Gastroesophageal sphincter (tissue), 4 donors: ENCODE measurements at regions not wholly inside any gene's neighbourhood (a gene's known extent, or its start where the extent isn't known, plus 50 kb on each side); places are given as distances from the start of the nearest gene placed in this dataset.

Experiments used
- ATAC-seq: fragments of 150-250 bp; one replicate; pipeline ENCODE4 v1.9.1; 2016; ENCODE audit warnings: mild to moderate bottlenecking, moderate library complexity
- H3K27ac ChIP-seq, 4 donors: fragments of 200-600 bp; sonication (generic) in 3 of 4; 1 replicate in 3 of 4; 2 replicates in 1 of 4; pipeline ENCODE4 v1.5.1; 2016 to 2019
- H3K27me3 ChIP-seq: fragments of 200-600 bp; sonication (generic); one replicate; pipeline ENCODE4 v1.5.1; 2019
- H3K36me3 ChIP-seq, 2 donors: fragments of 200-600 bp; sonication (generic); one replicate each; pipeline ENCODE4 v1.5.1; 2019; ENCODE audit warnings: control low read depth in 1 of 2
- H3K4me1 ChIP-seq, 3 donors: fragments of 200-600 bp; sonication (generic); 1 replicate in 2 of 3; 2 replicates in 1 of 3; pipeline ENCODE4 v1.5.1; 2016 to 2019; ENCODE audit warnings: control low read depth in 2 of 3
- H3K4me3 ChIP-seq, 2 donors: fragments of 200-600 bp; sonication (generic); one replicate each; pipeline ENCODE4 v1.5.1; 2019; ENCODE audit warnings: mild to moderate bottlenecking in 1 of 2, moderate library complexity in 1 of 2
- H3K9me3 ChIP-seq, 3 donors: fragments of 200-600 bp; sonication (generic); one replicate each; pipeline ENCODE4 v1.5.1; 2017 to 2019; ENCODE audit warnings: control low read depth in 2 of 3
- CTCF ChIP-seq, 4 experiments: fragments of 200-600 bp in 2 of 4; fragments of 450-650 bp in 2 of 4; sonication (generic) in 1 of 4; IDR thresholded peaks; one replicate each; pipeline ENCODE4 v1.5.1; 2017 to 2019; ENCODE audit warnings: antibody characterized with exemption in 4 of 4, mild to moderate bottlenecking in 2 of 4, moderate library complexity in 2 of 4
- EP300 ChIP-seq: sonication (generic); formaldehyde crosslinking; IDR thresholded peaks from one replicate; pipeline ENCODE4 v1.6.1; 2017; ENCODE audit warnings: antibody characterized with exemption, mild to moderate bottlenecking
- POLR2A ChIP-seq, 2 donors: fragments of 450-650 bp; IDR thresholded peaks; one replicate each; pipeline ENCODE4 v1.6.1; 2017; ENCODE audit warnings: antibody characterized with exemption in 2 of 2, mild to moderate bottlenecking in 2 of 2, moderate library complexity in 1 of 2
- POLR2AphosphoS5 ChIP-seq: sonication (generic); formaldehyde crosslinking; IDR thresholded peaks from one replicate; pipeline ENCODE4 v1.6.1; 2017; ENCODE audit warnings: antibody characterized with exemption
- WGBS, 2 donors: methylation state at CpG; one replicate each; pipeline ENCODE4 v1.1.5; 2018; ENCODE audit warnings: low coverage in 1 of 2; 5-methylcytosine and 5-hydroxymethylcytosine counted together

- Histone ChIP-seq H3K27me3 (no peaks in the 10 kb centered on the region), H3K27ac (no peak overlapping the region), H3K4me1 (peaks cover 0 to 14% (median 4%) of the 10 kb centered on the region in 3 donors), H3K4me3 (no peak overlapping the region), H3K36me3 (no peaks in the 10 kb centered on the region), H3K9me3 (no peaks in the 10 kb centered on the region)
- no peak for ATAC-seq
- WGBS, 2 donors, result 90 to 93% methylated on average over 6 to 9 of the region's 9 CpGs
- TF ChIP-seq POLR2A (IDR thresholded peaks at IDR 0.05), result no peak
- no peak for TF ChIP-seq CTCF (IDR thresholded peaks at IDR 0.05)
- TF ChIP-seq EP300, result no peak
Observed at GRCh38 chr10:3355536-3355935, 183.0 kb upstream of the PITRM1 start.

GRCh38 chr10:3354174-3354900 lies 181.8 kb upstream of the PITRM1 start:
- Histone ChIP-seq H3K27me3 (no peaks in the 10 kb centered on the region), H3K4me3 (no peak overlapping the region), H3K4me1 (peaks cover 0 to 14% (median 4%) of the 10 kb centered on the region in 3 donors), H3K27ac (no peak overlapping the region), H3K36me3 (no peaks in the 10 kb centered on the region), H3K9me3 (no peaks in the 10 kb centered on the region)
- no peak for ATAC-seq
- TF ChIP-seq POLR2A (IDR thresholded peaks at IDR 0.05) (no peak), POLR2AphosphoS5 (no peak), CTCF (IDR thresholded peaks at IDR 0.05) (no peak), EP300 (no peak)
- 96% methylated on average over 3 of the region's 3 CpGs; no CpG with 5 or more reads in 1 of the 2 donors for WGBS, 2 donors

GRCh38 chr10:3353235-3353634 lies 180.7 kb upstream of the PITRM1 start:
- ATAC-seq, result no peak
- no peaks in the 10 kb centered on the region for H3K27me3 ChIP-seq
- no peak overlapping the region for H3K4me3 ChIP-seq
- peak overlapping the region in 1 of 4 donors; percentile 24 for H3K27ac ChIP-seq
- peaks cover 0 to 14% (median 4%) of the 10 kb centered on the region in 3 donors for H3K4me1 ChIP-seq
- TF ChIP-seq EP300 (no peak), CTCF (IDR thresholded peaks at IDR 0.05) (no peak), POLR2AphosphoS5 (no peak), POLR2A (IDR thresholded peaks at IDR 0.05) (no peak)
- no peaks in the 10 kb centered on the region for H3K9me3 ChIP-seq
- no peaks in the 10 kb centered on the region for H3K36me3 ChIP-seq
- 0 to 6% methylated on average over 2 of the region's 2 CpGs for WGBS, 2 donors

GRCh38 chr10:3350617-3351258 lies 178.2 kb upstream of the PITRM1 start:
- Histone ChIP-seq H3K4me1 (peaks cover 0 to 14% (median 4%) of the 10 kb centered on the region in 3 donors), H3K27ac (no peak overlapping the region), H3K27me3 (no peaks in the 10 kb centered on the region), H3K4me3 (no peak overlapping the region), H3K36me3 (no peaks in the 10 kb centered on the region), H3K9me3 (no peaks in the 10 kb centered on the region)
- 43% methylated on average over 5 to 13 of the region's 14 CpGs for WGBS, 2 donors
- TF ChIP-seq CTCF (IDR thresholded peaks at IDR 0.05), result no peak
- no peak for TF ChIP-seq POLR2AphosphoS5
- TF ChIP-seq POLR2A (IDR thresholded peaks at IDR 0.05), result no peak
- no peak for TF ChIP-seq EP300
- no peak for ATAC-seq

GRCh38 chr10:3350205-3350604 lies 177.6 kb upstream of the PITRM1 start:
- no peak for TF ChIP-seq POLR2AphosphoS5
- peaks cover 0 to 14% (median 4%) of the 10 kb centered on the region in 3 donors for H3K4me1 ChIP-seq
- ATAC-seq, result no peak
- no peak overlapping the region for H3K4me3 ChIP-seq
- no peaks in the 10 kb centered on the region for H3K27me3 ChIP-seq
- 89 to 95% methylated on average over 10 to 11 of the region's 11 CpGs for WGBS, 2 donors
- no peaks in the 10 kb centered on the region for H3K36me3 ChIP-seq
- no peak overlapping the region for H3K27ac ChIP-seq
- H3K9me3 ChIP-seq, result no peaks in the 10 kb centered on the region
